A204.1 (cell line): ENCODE measurements at regions not wholly inside any gene's neighbourhood (a gene's known extent, or its start where the extent isn't known, plus 50 kb on each side); places are given as distances from the start of the nearest gene placed in this dataset.
A peak's percentile ranks its signal among the peaks of the same experiment; 100 is the strongest.

Source experiments
- FAIRE-seq: peaks from 2 replicates; lab custom pipeline; 2012; peaks lifted over from hg19 to GRCh38; lab: Jason Lieb, UNC

DNA sequence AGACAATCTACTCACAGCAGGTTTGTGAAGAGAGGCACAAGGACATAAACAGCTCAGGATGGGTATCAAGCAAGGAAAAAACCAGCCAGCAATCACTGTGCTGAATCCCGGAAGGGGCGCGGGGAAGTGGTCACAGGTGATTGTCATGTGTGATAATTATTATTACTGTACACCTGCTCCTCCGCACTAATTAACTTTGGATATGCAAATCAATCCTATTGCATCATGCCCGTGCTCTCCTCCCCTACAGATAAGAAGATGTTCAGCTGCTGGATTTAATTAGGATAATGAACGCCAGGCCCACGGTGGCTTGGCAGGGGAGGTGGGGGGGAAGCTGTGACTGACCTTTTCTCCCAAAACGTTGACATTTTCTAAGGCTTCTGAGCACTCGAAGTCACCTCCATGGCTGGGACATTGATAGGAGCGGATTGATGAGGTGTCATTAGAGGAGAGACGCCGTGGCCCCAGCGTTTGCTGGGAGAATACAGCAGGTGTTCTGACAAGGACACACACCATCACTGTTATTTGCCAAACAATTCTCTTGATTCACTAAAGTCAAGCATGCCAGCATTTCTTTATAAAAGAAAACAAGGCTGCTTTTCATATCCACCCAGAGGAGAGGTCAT, 160.3 kb upstream of the VRK2 start:
- FAIRE-seq = no peak

DNA sequence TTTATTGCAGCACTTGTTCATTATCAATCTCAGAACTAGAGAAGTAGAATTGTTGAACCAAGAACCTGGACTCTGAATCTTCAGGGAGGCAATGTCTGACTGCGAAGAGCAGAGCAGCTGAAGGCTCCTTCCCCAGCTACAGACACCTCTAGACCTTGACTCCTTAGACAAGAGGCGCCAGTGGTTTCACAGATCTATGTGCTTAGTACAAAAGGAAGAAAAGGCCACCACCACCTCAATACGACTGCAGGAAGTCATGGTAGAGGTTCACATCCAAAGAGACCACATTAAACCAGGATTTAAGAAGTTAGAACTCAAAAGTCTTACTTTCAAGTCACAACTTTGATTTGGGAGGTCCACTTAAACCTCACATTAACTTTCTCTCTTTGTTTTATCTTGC, 158.1 kb upstream of the VRK2 start:
- FAIRE-seq = no peak

GRCh38 chr2:57890464-57890863, 156.1 kb upstream of the VRK2 start:
- no peak for FAIRE-seq

- no peak for FAIRE-seq
These were observed 155.4 kb upstream of the VRK2 start for GRCh38 chr2:57891086-57891712.

- FAIRE-seq = no peak
These were observed 153.7 kb upstream of the VRK2 start for GRCh38 chr2:57892920-57893319.

DNA sequence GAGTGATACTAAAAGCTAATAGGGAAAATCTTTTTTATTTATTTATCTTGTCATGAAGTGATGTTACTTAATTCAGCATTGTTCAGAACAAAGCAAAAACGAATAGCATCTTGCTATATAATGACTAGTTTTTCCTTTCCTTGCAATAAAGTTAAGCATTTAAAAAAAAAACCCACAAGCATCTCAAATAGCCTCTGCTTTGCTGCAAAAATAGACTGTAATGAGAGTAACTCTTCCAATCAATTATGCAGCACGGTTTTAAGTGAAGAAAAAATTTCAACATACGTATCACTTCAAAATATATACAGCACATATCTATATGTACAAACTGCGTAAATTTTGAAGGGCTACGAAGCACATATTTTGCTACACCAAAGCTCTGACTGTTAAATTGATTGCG, 153.3 kb upstream of the VRK2 start:
- no peak for FAIRE-seq

GRCh38 chr2:57893786-57894185, 152.8 kb upstream of the VRK2 start:
- no peak for FAIRE-seq

- FAIRE-seq = no peak
These were observed 152.2 kb upstream of the VRK2 start for GRCh38 chr2:57894381-57894780.

DNA sequence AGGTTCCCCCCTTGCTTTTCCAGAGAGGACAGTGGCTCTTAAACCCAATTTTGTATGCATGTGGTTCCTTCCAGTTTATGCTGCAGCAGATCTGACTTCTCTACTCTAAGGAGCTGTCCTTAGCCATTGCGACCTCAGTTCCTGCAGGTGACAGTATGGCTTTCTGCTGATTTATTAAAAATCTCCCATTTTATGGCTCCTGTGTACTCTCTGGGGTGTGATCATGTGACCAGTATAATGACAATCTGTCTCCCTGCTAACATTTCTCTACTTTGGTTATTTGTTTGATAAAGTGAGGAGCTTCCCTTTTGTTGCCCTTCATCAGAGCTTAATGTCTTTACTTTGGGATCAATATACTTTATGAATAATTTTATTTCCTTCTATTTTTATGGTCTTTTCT, 148.7 kb upstream of the VRK2 start:
- no peak for FAIRE-seq

GRCh38 chr2:57899898-57900297, 146.7 kb upstream of the VRK2 start:
- no peak for FAIRE-seq

DNA sequence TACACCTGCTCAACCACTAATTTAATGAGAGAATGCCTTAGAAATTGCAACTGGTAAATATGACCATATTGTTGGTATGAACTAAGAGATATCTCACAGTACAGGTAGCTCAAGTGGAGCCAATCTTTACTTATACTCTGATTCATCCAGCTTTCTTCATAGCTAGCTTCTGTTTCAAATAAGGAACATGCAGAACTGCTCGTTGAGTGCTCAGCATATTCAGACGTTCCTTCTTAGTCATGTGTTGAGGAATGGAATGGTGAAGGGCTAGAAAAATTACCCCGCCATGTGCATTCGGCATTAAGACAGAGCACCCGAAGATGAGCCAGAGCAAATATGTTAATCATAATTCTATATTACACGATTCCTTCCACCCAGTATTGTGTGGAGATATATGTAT, 144.0 kb upstream of the VRK2 start:
- no peak for FAIRE-seq

DNA sequence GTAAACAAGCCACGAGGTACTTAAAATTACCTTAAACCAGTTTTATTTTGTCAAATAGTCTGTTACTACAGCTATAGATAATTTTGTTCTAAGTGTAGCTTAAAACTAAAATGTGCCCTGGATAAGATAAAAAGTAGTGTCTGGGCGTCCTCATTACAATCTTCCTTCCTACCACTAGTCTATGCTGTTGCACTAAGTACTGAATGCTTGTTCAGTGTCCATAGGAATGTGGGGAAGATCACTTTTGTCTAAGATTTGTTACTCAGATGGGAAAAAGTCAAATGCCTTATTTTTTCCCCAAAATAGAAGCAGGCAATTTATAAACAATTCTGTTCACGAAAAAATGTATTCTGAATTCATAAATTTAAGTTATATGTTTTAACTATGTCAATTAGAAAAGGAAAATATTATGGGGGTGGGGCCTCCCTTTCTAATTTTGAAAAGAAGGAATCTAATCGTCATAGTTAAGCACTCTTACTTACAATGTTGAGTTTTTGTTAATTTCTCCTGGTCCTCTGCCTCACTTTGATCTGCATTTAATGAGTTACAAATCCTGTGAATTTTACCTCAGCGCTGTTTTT, 140.4 kb upstream of the VRK2 start:
- FAIRE-seq = peak; percentile 88

- FAIRE-seq = no peak
These were observed 139.2 kb upstream of the VRK2 start for GRCh38 chr2:57907411-57907810.

GRCh38 chr2:57908736-57909161, 137.9 kb upstream of the VRK2 start:
- FAIRE-seq = no peak

DNA sequence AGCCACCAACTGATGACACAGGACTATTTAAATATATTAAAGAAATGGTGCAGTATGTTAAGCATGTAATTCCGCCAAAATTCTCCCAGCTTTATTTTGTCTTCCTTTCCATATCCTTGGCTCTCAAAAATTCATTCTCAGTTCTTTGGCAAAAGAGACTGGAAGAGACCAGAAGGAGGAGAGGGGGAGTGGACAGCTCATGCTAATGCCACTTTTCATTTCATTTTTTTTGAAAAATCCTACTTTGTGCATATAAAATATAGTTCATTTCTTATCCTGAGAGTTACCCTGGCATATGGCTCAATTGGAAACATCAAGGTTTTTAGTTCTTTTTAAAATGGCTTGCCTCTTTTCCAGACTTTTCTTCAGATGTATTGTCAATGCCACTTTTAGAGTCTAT, 128.5 kb upstream of the VRK2 start:
- no peak for FAIRE-seq

- no peak for FAIRE-seq
These were observed 126.2 kb upstream of the VRK2 start for GRCh38 chr2:57920342-57920939.

GRCh38 chr2:57934659-57935058, 111.9 kb upstream of the VRK2 start:
- FAIRE-seq = no peak

- FAIRE-seq = no peak
These were observed 110.4 kb upstream of the VRK2 start for GRCh38 chr2:57936216-57936615.

- no peak for FAIRE-seq
These were observed 109.2 kb upstream of the VRK2 start for GRCh38 chr2:57937456-57937855.

DNA sequence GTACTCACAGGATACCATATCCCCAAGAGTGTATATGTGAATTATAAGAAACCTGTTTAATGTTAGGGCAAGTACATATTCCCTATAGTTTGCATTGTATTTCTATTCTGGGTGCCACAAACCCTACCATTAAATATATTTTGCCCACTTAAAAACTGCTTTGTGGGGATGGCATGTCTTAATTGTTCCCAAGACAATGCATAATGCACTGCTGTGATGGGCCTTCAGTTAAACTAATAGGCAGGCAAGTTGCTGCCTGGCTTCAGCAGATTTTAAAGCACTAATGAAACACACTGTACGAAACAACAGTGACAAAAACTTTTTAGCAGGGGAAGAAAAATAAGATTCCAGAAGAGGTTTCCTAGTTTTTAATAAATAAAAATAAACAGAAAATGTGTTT, 104.8 kb upstream of the VRK2 start:
- FAIRE-seq = no peak

DNA sequence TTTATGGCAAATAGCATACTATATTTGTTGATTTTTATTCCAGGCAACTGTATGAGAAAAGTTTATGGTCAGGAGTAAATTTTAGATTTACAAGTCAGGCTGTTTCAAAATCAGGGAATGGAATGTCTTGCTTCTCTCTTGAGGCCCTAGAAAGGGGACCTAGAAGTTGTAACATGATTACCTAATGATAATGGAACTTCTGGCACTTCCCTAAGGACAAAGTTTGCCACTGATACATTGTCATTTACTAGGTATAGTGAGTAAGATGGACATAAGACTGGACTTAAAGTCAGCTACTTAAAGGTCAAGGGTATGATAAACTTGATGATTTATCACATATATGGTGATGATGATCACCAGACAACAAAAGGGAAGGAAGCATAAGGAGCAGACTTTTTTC, 103.3 kb upstream of the VRK2 start:
- FAIRE-seq = no peak

DNA sequence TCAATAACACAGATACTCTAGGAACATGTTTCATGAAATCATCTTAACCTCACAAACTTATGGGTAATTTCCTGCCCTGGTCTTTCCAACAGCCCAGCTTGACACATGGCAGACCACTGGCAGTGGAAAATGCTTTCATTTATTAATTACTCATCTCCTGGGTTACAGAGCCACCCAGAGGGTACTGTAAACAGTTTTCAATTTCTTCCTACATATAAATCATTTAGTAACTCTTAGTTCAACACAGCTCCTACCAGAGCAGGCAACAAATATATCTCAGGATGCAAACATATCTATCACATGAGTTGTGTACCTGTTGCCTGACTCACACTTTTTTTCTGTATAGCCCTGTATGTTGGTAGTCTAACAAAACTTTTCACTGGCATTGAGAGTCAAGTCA, 99.2 kb upstream of the VRK2 start:
- no peak for FAIRE-seq

- no peak for FAIRE-seq
These were observed 92.6 kb upstream of the VRK2 start for GRCh38 chr2:57954020-57954419.

DNA sequence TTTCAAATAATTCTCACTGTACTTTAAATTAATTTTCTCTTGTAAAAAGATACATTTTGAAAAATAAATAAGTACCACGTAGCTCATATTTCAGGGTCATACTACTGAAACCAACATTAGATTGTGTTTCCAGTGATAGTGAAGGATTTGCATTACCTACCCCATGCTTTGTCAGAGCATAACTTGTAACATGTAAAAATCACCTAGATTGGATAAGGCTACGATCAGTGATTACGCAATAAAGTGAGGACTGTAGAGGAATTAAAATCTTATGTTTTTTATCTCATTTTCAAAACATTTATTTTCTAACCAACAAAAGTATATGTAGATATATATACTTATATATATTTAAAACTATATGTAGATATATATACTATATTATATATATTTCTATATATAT, 89.4 kb upstream of the VRK2 start:
- peak; percentile 76 for FAIRE-seq
